ENCODE measurements at regions not wholly inside any gene's neighbourhood (a gene's known extent, or its start where the extent isn't known, plus 50 kb on each side); places are given as distances from the start of the nearest gene placed in this dataset.

GRCh38 chr13:40148742-40149141 is 493.3 kb downstream of the COG6 start:
- TF ChIP-seq NFRKB (IDR thresholded peaks at IDR 0.05) (no peak), SP1 (IDR thresholded peaks at IDR 0.05) (no peak), FOXK2 (IDR thresholded peaks at IDR 0.05) (no peak), FOXA1 (IDR thresholded peaks at IDR 0.05) (no peak), BHLHE40 (IDR thresholded peaks at IDR 0.05; ENCODE audit: borderline replicate concordance) (no peak), CTBP1 (IDR thresholded peaks at IDR 0.05; ENCODE audit: borderline replicate concordance) (no peak), HDGF (IDR thresholded peaks at IDR 0.05; ENCODE audit: borderline replicate concordance) (no peak), FOXM1 (IDR thresholded peaks at IDR 0.05; ENCODE audit: borderline replicate concordance) (no peak), ARNT (IDR thresholded peaks at IDR 0.05) (no peak), PKNOX1 (IDR thresholded peaks at IDR 0.05) (no peak)
